ENCODE measurements at regions not wholly inside any gene's neighbourhood (a gene's known extent, or its start where the extent isn't known, plus 50 kb on each side); places are given as distances from the start of the nearest gene placed in this dataset.

GRCh38 chr5:2357309-2357708, 394.2 kb downstream of the IRX2 start:
- no peak for TF ChIP-seq EZH2phosphoT487 (IDR thresholded peaks at IDR 0.05)
- no peak for TF ChIP-seq CTCF (IDR thresholded peaks at IDR 0.05)
- no peak for TF ChIP-seq EZH2 (IDR thresholded peaks at IDR 0.05)

All from neural progenitor cell (in vitro differentiated cells).